ENCODE measurements at regions not wholly inside any gene's neighbourhood (a gene's known extent, or its start where the extent isn't known, plus 50 kb on each side); places are given as distances from the start of the nearest gene placed in this dataset.
"Not testable (repeated sequence)": the region's sequence is repeated elsewhere in the genome, so short reads cannot be mapped to it uniquely, and the experiment has no call there.

- DNase-seq = no peak
Observed at GRCh38 chr1:3992746-3993145, 92.7 kb upstream of the C1orf174 start.

GRCh38 chr1:3993619-3994375 is 93.7 kb upstream of the C1orf174 start:
- no peak for DNase-seq

GRCh38 chr1:3995141-3995780 is 95.2 kb upstream of the C1orf174 start:
- DNase-seq = no peak

- no peak for DNase-seq
Observed at GRCh38 chr1:3996846-3997705, 97.0 kb upstream of the C1orf174 start.

- DNase-seq = no peak
Observed at GRCh38 chr1:3998086-3998485, 98.0 kb upstream of the C1orf174 start.

- not testable (repeated sequence) for DNase-seq
Observed at GRCh38 chr1:3999514-3999913, 99.4 kb upstream of the C1orf174 start.

GRCh38 chr1:3999941-4000735 is 100.1 kb upstream of the C1orf174 start:
- no peak for DNase-seq

DNA sequence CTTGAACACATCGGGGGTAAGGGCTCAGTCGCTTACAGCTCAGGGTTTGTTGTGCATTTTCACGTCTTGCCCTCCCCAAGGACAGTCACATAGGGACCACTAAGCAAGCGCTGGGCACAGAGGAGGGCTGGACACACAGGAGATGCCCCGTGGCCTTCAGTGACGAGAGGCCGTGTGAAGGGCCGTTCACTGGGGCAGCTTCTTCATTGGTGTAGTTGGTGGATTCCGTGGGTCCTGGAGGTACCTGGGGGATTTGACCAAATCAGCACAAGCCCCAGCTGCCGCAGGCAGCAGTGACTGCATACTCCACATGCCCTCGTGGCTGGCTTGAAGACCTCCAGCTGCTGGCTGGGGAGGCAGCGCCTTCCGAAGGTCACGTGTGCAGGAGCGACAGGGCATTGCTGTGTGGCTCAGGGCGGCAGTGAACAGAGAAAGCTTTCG is 100.8 kb upstream of the C1orf174 start:
- no peak for DNase-seq

DNA sequence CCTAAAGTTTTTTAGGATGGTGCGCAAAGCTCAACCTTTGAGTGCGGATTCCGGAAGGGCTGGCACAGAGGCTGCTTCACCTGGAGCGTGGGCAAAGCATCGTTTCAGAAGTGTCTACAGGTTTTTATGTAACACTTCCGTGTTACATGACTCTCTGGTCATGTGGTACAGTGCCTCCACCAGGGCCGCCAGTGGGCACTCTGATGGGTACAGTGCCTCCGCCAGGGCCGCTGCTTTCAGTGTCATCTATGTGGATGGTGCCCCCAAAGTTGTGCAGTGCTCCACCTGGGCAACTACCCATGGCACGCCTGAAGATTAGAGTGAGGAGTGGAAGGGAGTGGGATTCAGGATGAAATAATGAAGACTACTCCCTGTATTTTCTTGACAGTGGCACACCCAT is 101.4 kb upstream of the C1orf174 start:
- no peak for DNase-seq

DNA sequence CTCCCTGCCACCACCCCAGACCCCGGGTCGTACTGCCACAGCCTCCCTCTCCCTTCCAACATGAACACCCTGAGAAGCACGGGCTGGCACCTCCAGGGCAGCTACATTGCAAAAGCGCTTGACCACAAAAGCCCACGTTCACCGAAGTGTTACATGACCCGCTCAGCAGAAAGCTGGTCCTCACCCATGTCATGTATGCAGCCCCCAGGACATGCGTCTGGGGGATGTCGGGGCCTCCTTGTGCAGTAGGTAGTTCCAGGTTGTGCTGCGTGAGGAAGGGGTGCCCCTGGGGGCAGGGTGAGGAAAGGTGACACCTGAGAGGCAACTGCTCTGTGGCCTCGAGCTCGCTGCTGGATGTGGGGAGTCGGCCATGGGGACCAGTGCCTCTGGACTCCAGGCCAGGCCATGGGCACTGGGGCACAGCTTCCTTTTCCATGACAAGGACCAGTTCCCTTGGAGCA is 102.0 kb upstream of the C1orf174 start:
- no peak for DNase-seq

DNA sequence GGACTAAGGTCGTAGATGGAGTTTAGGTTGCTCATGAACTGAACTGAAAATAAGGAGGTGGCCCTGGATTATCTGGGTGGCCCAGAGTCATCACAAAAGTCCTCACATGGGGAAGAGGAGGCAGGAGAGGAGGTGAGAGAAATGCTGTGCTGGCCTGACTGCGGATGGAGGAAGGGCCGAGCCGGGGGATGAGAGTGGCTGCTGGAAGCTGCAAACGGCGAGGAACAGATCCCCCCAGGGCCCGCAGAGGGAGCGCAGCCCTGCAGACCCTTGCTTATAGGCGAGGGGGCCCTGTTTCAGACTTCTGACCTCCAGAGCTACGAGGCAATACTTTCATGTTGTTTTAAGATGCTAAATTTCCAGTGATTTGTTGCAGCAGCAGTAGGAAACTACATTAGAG is 102.7 kb upstream of the C1orf174 start:
- DNase-seq = no peak

- no peak for DNase-seq
Observed at GRCh38 chr1:4003846-4004505, 103.9 kb upstream of the C1orf174 start.

DNA sequence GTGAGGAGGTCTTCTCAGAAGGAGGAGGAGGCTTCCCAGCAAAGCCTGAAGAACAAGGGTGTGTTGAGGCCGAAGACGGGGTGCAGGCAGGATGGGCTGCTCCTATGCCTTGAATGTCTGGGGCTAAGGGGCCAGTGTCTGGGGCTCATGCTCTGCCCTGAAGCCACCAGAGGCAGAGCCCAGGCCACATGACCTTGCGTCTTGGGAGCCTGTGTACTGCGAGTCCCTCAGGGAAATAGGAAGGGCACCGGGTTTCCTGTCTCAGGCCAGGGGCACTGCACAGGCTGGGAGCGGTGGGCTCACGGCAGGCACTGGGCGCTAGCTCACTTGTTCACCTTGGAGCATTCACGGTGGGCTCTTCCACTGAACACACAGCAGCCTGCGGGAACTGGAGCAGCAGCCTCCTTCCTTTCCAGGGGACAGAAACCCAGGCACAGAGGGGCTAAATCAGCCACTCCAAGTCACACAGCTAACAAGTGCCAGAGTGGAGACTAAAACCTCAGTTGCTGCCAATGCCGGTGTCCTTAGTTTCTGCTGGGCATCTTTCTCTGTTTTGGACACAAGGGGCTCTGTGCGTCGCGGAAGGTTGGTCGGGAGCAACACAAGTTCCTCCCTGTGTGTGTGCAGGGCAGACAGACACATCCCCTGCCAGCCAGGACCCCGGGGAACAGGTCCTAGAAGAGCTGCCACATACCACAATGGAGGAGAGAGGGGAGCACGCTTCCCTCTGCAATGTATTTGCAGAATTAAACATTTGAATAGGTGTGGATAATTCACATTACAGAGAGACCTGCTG is 104.8 kb upstream of the C1orf174 start:
- no peak for DNase-seq

DNA sequence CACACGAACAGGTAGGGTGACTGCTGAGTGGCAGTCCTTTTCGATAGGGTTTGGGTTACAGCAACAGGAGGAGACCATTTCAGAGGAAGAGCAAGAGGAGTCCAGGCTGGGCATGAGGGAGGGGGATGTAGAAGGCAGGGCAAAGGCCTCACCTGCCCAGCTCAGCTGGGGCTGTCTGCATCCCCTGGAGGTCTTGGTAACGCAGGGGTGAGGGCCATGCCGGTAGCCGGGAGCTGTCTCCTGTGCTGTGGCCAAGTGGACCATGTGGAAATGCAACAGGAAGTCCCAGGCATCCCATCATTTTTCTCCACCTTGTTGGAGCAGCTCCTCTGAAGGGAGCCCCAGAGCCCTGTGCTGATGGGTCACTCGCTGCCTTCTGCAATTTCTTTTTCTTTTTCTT is 105.4 kb upstream of the C1orf174 start:
- DNase-seq = no peak

GRCh38 chr1:4006676-4007374 is 106.8 kb upstream of the C1orf174 start:
- no peak for DNase-seq

- no peak for DNase-seq
Observed at GRCh38 chr1:4010284-4010683, 110.2 kb upstream of the C1orf174 start.

GRCh38 chr1:4010814-4011605 is 110.9 kb upstream of the C1orf174 start:
- no peak for DNase-seq

DNA sequence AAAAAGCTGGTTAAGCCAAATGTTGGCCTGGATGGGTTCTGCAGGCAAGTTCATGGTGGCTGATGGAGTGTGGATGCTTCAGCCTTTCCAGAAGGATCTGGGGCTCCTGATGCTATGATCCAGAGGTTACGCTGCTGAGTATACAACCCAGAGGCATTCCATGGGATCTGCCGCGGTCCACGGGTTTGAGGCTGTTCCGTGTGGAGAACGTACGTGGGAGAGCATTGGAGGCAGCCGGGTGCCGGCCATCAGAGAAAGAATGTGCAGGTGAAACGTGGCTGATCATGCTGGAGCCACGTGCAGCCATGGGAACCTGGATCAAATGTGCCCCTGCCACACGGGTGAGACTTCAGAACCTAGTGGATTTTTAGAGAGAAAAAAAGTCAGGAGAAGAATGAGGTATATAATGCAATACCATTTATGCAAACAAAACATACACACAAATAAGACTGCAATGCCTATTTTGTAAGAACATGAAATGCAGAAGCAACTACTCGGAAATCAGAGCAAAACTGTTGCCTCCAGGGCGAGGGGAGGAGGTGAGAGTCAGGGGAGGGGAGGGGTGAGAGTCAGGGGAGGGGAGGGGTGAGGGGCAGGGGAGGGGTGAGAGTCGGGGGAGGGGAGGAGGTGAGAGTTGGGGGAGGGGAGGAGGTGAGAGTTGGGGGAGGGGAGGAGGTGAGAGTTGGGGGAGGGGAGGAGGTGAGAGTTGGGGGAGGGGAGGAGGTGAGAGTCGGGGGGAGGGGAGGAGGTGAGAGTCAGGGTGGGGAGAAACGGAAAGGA is 116.5 kb upstream of the C1orf174 start:
- no peak for DNase-seq

Data from activated gamma-delta T cell treated with Interleukin-2 at 50 U/mL for 16 hours (primary cell).